Esophagus squamous epithelium (tissue), 5 donors: ENCODE measurements at regions not wholly inside any gene's neighbourhood (a gene's known extent, or its start where the extent isn't known, plus 50 kb on each side); places are given as distances from the start of the nearest gene placed in this dataset.

Experiments
- DNase-seq: peaks from one replicate; lab custom pipeline; 2025; lab: John Stamatoyannopoulos, UW
- H3K27ac ChIP-seq, 4 donors: fragments of 200-600 bp; sonication (generic); one replicate each; pipeline ENCODE4 v1.5.1; 2016 to 2019; ENCODE audit warnings: mild to moderate bottlenecking in 1 of 4
- H3K27me3 ChIP-seq, 4 donors: fragments of 200-600 bp; sonication (generic); 1 replicate in 3 of 4; 2 replicates in 1 of 4; pipeline versions ENCODE4 v1.5.1 to v1.6.0; 2017 to 2021; ENCODE audit warnings: antibody characterized with exemption in 1 of 4
- H3K36me3 ChIP-seq, 3 donors: fragments of 200-600 bp; sonication (generic); one replicate each; pipeline ENCODE4 v1.5.1; 2016 to 2019
- H3K4me1 ChIP-seq, 3 donors: fragments of 200-600 bp; sonication (generic); one replicate each; pipeline ENCODE4 v1.5.1; 2017 to 2019
- H3K4me3 ChIP-seq, 4 donors: fragments of 200-600 bp; sonication (generic); 1 replicate in 3 of 4; 2 replicates in 1 of 4; pipeline ENCODE4 v1.5.1; 2016 to 2019; ENCODE audit warnings: mild to moderate bottlenecking in 2 of 4, moderate library complexity in 1 of 4
- H3K9me3 ChIP-seq, 3 donors: fragments of 200-600 bp; sonication (generic); one replicate each; pipeline ENCODE4 v1.5.1; 2016 to 2019
- POLR2A ChIP-seq, 4 donors: fragments of 450-650 bp; IDR thresholded peaks; one replicate each; pipeline ENCODE4 v1.6.1; 2017; ENCODE audit warnings: antibody characterized with exemption in 4 of 4, mild to moderate bottlenecking in 4 of 4, moderate library complexity in 3 of 4
- WGBS, 2 donors: methylation state at CpG; one replicate each; pipeline ENCODE4 v1.1.5; 2018; 5-methylcytosine and 5-hydroxymethylcytosine counted together
- intact Hi-C: fragments of 100-400 bp; cut with DNase I; formaldehyde crosslinking; loops from one replicate; pipeline ENCODE4 v1.15.0; 2022
- TF ChIP-seq, protein P1 (sequence below), 6 experiments: fragments of 450-650 bp in 4 of 6; fragments of 200-600 bp in 2 of 6; sonication (generic) in 2 of 6; IDR thresholded peaks; one replicate each; pipeline ENCODE4 v1.5.1; 2016 to 2019; ENCODE audit warnings: antibody characterized with exemption in 6 of 6, mild to moderate bottlenecking in 4 of 6, moderate library complexity in 4 of 6
- donor health status: DM: yes; HTN: yes; CAD: no.

- no peak for TF ChIP-seq POLR2A (IDR thresholded peaks at IDR 0.05)
- TF ChIP-seq, protein P1, sequence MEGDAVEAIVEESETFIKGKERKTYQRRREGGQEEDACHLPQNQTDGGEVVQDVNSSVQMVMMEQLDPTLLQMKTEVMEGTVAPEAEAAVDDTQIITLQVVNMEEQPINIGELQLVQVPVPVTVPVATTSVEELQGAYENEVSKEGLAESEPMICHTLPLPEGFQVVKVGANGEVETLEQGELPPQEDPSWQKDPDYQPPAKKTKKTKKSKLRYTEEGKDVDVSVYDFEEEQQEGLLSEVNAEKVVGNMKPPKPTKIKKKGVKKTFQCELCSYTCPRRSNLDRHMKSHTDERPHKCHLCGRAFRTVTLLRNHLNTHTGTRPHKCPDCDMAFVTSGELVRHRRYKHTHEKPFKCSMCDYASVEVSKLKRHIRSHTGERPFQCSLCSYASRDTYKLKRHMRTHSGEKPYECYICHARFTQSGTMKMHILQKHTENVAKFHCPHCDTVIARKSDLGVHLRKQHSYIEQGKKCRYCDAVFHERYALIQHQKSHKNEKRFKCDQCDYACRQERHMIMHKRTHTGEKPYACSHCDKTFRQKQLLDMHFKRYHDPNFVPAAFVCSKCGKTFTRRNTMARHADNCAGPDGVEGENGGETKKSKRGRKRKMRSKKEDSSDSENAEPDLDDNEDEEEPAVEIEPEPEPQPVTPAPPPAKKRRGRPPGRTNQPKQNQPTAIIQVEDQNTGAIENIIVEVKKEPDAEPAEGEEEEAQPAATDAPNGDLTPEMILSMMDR (IDR thresholded peaks at IDR 0.05): no peak
- Histone ChIP-seq H3K4me3 (no peak overlapping the region), H3K27ac (no peak overlapping the region), H3K27me3 (peaks cover 0 to under 1% (median 0%) of the 10 kb centered on the region in 4 donors), H3K4me1 (peaks cover 19 to 55% (median 24%) of the 10 kb centered on the region in 3 donors), H3K9me3 (no peaks in the 10 kb centered on the region), H3K36me3 (no peaks in the 10 kb centered on the region)
- no peak for DNase-seq
- intact Hi-C loops: no loop called here
- 61 to 63% methylated on average over 7 of the region's 7 CpGs for WGBS, 2 donors
Measured at GRCh38 chr5:36442352-36442751, 140.7 kb upstream of the RANBP3L start.

DNA sequence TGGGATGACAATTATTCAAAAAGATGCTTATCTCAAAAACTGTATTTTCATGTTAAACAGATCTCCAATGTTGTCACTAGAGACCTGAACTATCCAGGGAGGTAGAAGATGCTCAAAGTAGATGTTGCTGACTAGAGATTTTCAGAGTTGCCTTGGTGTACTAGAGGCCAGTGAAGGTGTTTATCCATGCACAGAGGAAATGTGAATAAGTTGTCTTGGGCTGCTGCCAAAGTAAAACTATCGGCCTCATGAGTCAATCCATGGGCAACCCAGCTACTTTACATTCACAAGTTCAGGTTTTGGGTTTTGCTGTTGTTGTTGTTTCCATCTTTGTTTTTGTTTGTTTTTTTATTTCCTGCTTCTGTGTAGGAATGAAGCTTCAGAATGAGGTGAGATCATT, 141.1 kb upstream of the RANBP3L start:
- Histone ChIP-seq H3K27me3 (no peaks in the 10 kb centered on the region), H3K27ac (no peak overlapping the region), H3K36me3 (no peaks in the 10 kb centered on the region), H3K4me3 (no peak overlapping the region), H3K9me3 (no peaks in the 10 kb centered on the region), H3K4me1 (peaks cover 19 to 59% (median 24%) of the 10 kb centered on the region in 3 donors)
- TF ChIP-seq POLR2A (IDR thresholded peaks at IDR 0.05): no peak
- TF ChIP-seq, protein P1 (IDR thresholded peaks at IDR 0.05): no peak
- DNase-seq: no peak
- WGBS, 2 donors: 8 to 26% methylated on average over 1 of the region's 1 CpG
- intact Hi-C loops: no loop called here

DNA sequence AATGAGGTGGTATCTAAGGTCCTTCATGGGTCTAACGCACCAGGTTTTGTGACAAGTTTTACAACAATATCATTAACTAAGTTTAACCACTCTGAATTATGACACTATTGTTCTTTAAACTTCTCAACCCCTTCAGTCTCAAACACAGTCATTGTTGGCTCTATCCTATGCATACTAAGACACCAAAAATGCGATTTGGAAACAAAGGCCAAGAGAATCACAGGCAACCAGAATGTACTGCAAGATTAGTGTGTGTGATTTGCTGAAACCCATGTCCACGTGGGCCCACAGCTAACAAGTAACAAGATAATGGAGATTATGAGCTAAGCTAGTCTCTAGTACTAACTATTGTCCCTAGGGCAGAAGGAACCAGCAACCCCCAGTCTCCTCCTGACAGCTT, 142.2 kb upstream of the RANBP3L start:
- no peak overlapping the region for H3K4me3 ChIP-seq
- 67 to 72% methylated on average over 3 of the region's 3 CpGs for WGBS, 2 donors
- peak overlapping the region in 3 of 4 donors; percentile 20 to 57 (median 51) for H3K27ac ChIP-seq
- no peak for TF ChIP-seq POLR2A (IDR thresholded peaks at IDR 0.05)
- TF ChIP-seq, protein P1 (IDR thresholded peaks at IDR 0.05): no peak
- H3K9me3 ChIP-seq: no peaks in the 10 kb centered on the region
- intact Hi-C loops: no loop called here
- peaks cover 19 to 70% (median 24%) of the 10 kb centered on the region in 3 donors for H3K4me1 ChIP-seq
- no peaks in the 10 kb centered on the region for H3K27me3 ChIP-seq
- no peaks in the 10 kb centered on the region for H3K36me3 ChIP-seq
- DNase-seq: no peak

- intact Hi-C loops: no loop called here
- 22 to 29% methylated on average over 5 to 10 of the region's 11 CpGs for WGBS, 2 donors
- H3K27me3 ChIP-seq: no peaks in the 10 kb centered on the region
- peaks cover 19 to 78% (median 24%) of the 10 kb centered on the region in 3 donors for H3K4me1 ChIP-seq
- H3K4me3 ChIP-seq: no peak overlapping the region
- H3K36me3 ChIP-seq: no peaks in the 10 kb centered on the region
- peak overlapping the region; percentile 9 to 62 (median 54) for H3K27ac ChIP-seq
- no peak for DNase-seq
- TF ChIP-seq, protein P1 (IDR thresholded peaks at IDR 0.05): no peak
- TF ChIP-seq POLR2A (IDR thresholded peaks at IDR 0.05): no peak
- H3K9me3 ChIP-seq: no peaks in the 10 kb centered on the region
Measured at GRCh38 chr5:36444582-36445418, 143.1 kb upstream of the RANBP3L start.

- no peaks in the 10 kb centered on the region for H3K27me3 ChIP-seq
Measured at GRCh38 chr5:36447776-36448175, 146.1 kb upstream of the RANBP3L start.

More at GRCh38 chr5:36447776-36448175, 146.1 kb upstream of the RANBP3L start:
- Histone ChIP-seq H3K4me3 (no peak overlapping the region), H3K27ac (peak overlapping the region in 1 of 4 donors; percentile 21), H3K4me1 (peaks cover 19 to 86% (median 39%) of the 10 kb centered on the region in 3 donors), H3K36me3 (no peaks in the 10 kb centered on the region), H3K9me3 (no peaks in the 10 kb centered on the region)
- DNase-seq: no peak
- WGBS, 2 donors: 75 to 78% methylated on average over 2 of the region's 2 CpGs
- TF ChIP-seq, protein P1 (IDR thresholded peaks at IDR 0.05): no peak
- no peak for TF ChIP-seq POLR2A (IDR thresholded peaks at IDR 0.05)
- intact Hi-C loops: no loop called here
